ENCODE measurements at regions not wholly inside any gene's neighbourhood (a gene's known extent, or its start where the extent isn't known, plus 50 kb on each side); places are given as distances from the start of the nearest gene placed in this dataset.

DNA sequence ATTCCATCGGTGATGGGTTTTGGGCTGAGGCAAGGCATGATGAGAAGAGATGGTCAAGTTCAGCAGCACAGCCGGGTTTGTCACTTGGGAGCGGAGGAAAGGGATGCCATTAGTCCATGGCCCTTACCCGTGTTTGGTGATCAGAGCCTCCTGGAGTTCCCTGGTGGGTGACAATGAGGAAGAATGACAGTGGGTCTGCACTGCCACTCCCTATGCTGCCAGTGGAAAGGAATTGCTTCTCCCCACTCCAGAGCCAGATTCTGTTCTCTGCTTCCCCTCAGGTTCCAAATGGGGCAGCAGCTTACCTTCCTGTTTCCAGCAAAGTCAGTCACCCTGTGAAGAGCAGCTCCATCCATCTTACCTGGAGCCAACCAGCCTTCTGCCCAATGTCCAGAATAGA is 393.1 kb downstream of the PTPRU start:
- TF ChIP-seq EZH2 (IDR thresholded peaks at IDR 0.05) = no peak
- TF ChIP-seq, protein P1, sequence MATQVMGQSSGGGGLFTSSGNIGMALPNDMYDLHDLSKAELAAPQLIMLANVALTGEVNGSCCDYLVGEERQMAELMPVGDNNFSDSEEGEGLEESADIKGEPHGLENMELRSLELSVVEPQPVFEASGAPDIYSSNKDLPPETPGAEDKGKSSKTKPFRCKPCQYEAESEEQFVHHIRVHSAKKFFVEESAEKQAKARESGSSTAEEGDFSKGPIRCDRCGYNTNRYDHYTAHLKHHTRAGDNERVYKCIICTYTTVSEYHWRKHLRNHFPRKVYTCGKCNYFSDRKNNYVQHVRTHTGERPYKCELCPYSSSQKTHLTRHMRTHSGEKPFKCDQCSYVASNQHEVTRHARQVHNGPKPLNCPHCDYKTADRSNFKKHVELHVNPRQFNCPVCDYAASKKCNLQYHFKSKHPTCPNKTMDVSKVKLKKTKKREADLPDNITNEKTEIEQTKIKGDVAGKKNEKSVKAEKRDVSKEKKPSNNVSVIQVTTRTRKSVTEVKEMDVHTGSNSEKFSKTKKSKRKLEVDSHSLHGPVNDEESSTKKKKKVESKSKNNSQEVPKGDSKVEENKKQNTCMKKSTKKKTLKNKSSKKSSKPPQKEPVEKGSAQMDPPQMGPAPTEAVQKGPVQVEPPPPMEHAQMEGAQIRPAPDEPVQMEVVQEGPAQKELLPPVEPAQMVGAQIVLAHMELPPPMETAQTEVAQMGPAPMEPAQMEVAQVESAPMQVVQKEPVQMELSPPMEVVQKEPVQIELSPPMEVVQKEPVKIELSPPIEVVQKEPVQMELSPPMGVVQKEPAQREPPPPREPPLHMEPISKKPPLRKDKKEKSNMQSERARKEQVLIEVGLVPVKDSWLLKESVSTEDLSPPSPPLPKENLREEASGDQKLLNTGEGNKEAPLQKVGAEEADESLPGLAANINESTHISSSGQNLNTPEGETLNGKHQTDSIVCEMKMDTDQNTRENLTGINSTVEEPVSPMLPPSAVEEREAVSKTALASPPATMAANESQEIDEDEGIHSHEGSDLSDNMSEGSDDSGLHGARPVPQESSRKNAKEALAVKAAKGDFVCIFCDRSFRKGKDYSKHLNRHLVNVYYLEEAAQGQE (IDR thresholded peaks at IDR 0.05; ENCODE audit: low read depth) = no peak
- TF ChIP-seq CBX3 (IDR thresholded peaks at IDR 0.05; ENCODE audit: low read depth) = no peak
- no peak for TF ChIP-seq SP1 (IDR thresholded peaks at IDR 0.05; ENCODE audit: low read depth)
- no peak for TF ChIP-seq EGR1 (IDR thresholded peaks at IDR 0.05; ENCODE audit: low read depth)
- TF ChIP-seq, protein P2, sequence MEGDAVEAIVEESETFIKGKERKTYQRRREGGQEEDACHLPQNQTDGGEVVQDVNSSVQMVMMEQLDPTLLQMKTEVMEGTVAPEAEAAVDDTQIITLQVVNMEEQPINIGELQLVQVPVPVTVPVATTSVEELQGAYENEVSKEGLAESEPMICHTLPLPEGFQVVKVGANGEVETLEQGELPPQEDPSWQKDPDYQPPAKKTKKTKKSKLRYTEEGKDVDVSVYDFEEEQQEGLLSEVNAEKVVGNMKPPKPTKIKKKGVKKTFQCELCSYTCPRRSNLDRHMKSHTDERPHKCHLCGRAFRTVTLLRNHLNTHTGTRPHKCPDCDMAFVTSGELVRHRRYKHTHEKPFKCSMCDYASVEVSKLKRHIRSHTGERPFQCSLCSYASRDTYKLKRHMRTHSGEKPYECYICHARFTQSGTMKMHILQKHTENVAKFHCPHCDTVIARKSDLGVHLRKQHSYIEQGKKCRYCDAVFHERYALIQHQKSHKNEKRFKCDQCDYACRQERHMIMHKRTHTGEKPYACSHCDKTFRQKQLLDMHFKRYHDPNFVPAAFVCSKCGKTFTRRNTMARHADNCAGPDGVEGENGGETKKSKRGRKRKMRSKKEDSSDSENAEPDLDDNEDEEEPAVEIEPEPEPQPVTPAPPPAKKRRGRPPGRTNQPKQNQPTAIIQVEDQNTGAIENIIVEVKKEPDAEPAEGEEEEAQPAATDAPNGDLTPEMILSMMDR (IDR thresholded peaks at IDR 0.05 in 2 of 3, conservative IDR thresholded peaks at IDR 0.05 in 1 of 3; ENCODE audit: borderline replicate concordance in 1 of 3, insufficient read depth in 1 of 3, low read depth in 2 of 3, low read length in 2 of 3) = no peak
- Histone ChIP-seq H3K9ac (ENCODE audit: low read length) (no peak overlapping the region), H3K4me1 (ENCODE audit: control insufficient read depth in 1 of 2, insufficient read depth in 2 of 2, low read length in 2 of 2) (no peaks in the 10 kb centered on the region), H3K79me2 (ENCODE audit: insufficient read depth, low read length) (no peaks in the 10 kb centered on the region), H3K27ac (ENCODE audit: low read depth, low read length) (no peak overlapping the region), H3K36me3 (ENCODE audit: control insufficient read depth in 1 of 2, insufficient read depth in 2 of 2, low read length in 2 of 2) (no peaks in the 10 kb centered on the region), H3K9me3 (ENCODE audit: control insufficient read depth in 1 of 2, insufficient read depth in 1 of 2, low read depth in 1 of 2, low read length in 2 of 2) (no peaks in the 10 kb centered on the region), H3K9me2 (ENCODE audit: insufficient read depth) (no peaks in the 10 kb centered on the region), H3K27me3 (ENCODE audit: insufficient read depth, low read length) (no peaks in the 10 kb centered on the region), H4K20me1 (ENCODE audit: insufficient read depth) (no peaks in the 10 kb centered on the region), H2AFZ (ENCODE audit: low read depth, low read length, poor library complexity, severe bottlenecking) (no peak overlapping the region), H3K4me2 (ENCODE audit: low read length) (no peak overlapping the region), H3K4me3 (replicated peaks in 1 of 2; ENCODE audit: low read depth in 1 of 2, low read length in 2 of 2) (no peak overlapping the region)
- BruUV-seq (replicated peaks) = no TSS peak
- ChIA-PET RAD21 (ENCODE audit: low non-redundant PET in 1 of 2, low total read pairs in 2 of 2, uncharacterized antibody in 2 of 2, unreplicated experiment in 2 of 2) (no interaction called here), CTCF (no interaction called here), POLR2A (no interaction called here)
- intact Hi-C loops (cut with micrococcal nuclease) = no loop called here
- ATAC-seq (no peak), DNase-seq (ENCODE audit: low read depth, low spot score) (no peak)

Data from HCT116 (cell line).